ENCODE measurements at regions not wholly inside any gene's neighbourhood (a gene's known extent, or its start where the extent isn't known, plus 50 kb on each side); places are given as distances from the start of the nearest gene placed in this dataset.
A peak's percentile ranks its signal among the peaks of the same experiment; 100 is the strongest.
"Not testable (repeated sequence)": the region's sequence is repeated elsewhere in the genome, so short reads cannot be mapped to it uniquely, and the experiment has no call there.

DNA sequence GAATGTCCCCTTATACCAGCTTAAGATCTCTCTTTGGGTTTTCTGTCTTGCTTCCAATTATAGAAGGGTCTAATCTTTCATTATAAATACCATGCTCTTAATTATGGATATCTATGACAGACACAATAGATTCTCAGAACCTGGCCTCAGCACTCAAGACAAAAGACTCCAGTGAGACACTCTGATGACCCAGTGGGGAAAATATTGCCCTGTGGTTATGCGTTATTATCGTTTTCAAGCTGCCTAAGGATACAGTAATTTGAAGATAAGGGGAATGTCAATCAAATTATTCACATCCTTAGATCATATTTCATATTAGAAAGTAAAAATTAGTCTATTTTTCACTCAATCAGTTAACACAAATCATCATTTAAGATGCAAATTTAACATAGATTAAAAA, 748.8 kb downstream of the XPNPEP1 start:
- DNase-seq = no peak

- no peak for DNase-seq
Measured at GRCh38 chr10:109173937-109174336, 749.4 kb downstream of the XPNPEP1 start.

DNA sequence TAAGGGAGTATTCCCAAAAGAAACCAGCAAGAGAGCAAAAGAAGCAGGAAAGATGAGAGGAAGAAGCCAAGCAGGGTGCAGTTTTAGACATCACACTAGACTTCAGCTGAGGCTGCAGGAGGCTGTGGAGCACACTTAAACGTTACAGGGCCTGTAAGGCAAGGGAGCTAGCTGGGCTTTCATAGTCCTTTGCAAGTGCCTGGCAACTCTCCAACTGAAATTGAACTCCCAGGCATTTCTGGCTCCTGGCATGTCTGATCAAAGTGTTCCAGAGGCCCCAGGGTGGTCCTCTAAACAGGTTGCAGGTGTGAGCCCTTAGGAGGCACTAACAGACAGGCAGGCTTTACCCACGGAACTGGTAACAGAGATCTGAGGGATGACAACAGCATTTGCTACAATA, 750.2 kb downstream of the XPNPEP1 start:
- DNase-seq = no peak

DNA sequence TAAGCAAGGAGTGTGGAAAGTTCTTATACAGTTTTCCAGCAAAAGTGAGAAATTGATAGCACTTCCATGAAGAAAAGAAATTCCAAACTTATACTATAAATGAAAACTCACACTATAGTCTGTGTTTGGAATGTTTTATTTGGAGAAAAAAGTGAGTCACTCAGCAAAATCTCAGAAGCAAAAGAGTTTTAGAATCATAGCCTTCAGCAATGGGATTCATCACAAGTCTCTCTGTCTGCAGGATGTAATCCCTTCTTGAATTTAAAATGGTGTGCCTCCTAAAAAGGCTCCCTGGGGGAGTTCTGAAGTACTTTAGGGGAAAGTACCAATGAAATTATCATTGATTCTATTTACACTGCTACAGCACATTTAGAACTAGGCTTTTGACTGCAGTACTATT, 756.4 kb downstream of the XPNPEP1 start:
- no peak for DNase-seq

DNA sequence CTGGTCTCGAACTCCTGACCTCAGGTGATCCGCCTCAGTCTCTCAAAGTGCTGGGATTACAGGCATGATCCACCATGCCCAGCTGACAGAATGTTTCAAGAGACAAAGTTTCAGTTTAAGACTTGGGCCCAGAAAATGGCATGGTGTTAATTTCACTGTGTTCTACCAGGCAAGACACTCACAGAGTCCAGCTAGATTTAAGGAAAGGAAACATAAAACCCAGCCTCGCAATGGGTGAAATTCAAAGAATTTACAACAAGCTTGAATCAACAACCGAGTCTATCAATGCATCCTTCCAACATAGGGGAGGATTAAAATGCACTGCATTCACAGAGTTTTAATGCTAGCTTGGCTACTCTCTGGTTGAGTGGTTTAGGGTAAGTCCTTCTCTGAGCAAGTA, 764.0 kb downstream of the XPNPEP1 start:
- DNase-seq = no peak

GRCh38 chr10:109156396-109156795, 766.9 kb downstream of the XPNPEP1 start:
- DNase-seq = no peak

- DNase-seq = no peak
Measured at GRCh38 chr10:109149666-109150350, 773.5 kb downstream of the XPNPEP1 start.

GRCh38 chr10:109127363-109127762, 795.9 kb downstream of the XPNPEP1 start:
- no peak for DNase-seq

- no peak for DNase-seq
Measured at GRCh38 chr10:109126541-109126940, 796.8 kb downstream of the XPNPEP1 start.

GRCh38 chr10:109126016-109126415, 797.3 kb downstream of the XPNPEP1 start:
- no peak for DNase-seq

- DNase-seq = no peak
Measured at GRCh38 chr10:109115179-109115578, 808.1 kb downstream of the XPNPEP1 start.

GRCh38 chr10:109114579-109114978, 808.7 kb downstream of the XPNPEP1 start:
- no peak for DNase-seq

- no peak for DNase-seq
Measured at GRCh38 chr10:109106604-109107003, 816.7 kb downstream of the XPNPEP1 start.

GRCh38 chr10:109105725-109106124, 817.6 kb downstream of the XPNPEP1 start:
- no peak for DNase-seq

- no peak for DNase-seq
Measured at GRCh38 chr10:109104806-109105205, 818.5 kb downstream of the XPNPEP1 start.

GRCh38 chr10:109103278-109103677, 820.0 kb downstream of the XPNPEP1 start:
- no peak for DNase-seq

- no peak for DNase-seq
Measured at GRCh38 chr10:109089779-109090178, 833.5 kb downstream of the XPNPEP1 start.

DNA sequence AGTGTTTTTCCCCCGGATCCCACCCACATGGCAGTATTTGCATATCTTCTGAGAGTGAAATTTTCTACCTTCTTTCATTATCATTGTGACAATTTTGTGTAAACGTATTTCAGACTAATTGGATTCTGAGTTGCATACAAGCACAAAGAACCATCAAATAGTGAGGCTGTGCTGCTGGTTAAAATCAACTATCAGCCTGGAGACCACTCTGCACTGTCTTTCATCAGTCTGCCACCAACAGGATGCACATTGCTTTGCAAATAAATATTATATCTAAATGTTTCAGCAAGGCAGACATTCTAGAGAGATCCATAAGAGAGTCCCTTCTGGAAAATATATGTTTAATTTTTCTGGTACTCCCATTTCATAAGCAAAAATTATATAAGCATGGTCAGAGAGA, 851.8 kb downstream of the XPNPEP1 start:
- DNase-seq = no peak

- no peak for DNase-seq
Measured at GRCh38 chr10:109070492-109070891, 852.8 kb downstream of the XPNPEP1 start.

- DNase-seq = no peak
Measured at GRCh38 chr10:109067031-109067430, 856.3 kb downstream of the XPNPEP1 start.

DNA sequence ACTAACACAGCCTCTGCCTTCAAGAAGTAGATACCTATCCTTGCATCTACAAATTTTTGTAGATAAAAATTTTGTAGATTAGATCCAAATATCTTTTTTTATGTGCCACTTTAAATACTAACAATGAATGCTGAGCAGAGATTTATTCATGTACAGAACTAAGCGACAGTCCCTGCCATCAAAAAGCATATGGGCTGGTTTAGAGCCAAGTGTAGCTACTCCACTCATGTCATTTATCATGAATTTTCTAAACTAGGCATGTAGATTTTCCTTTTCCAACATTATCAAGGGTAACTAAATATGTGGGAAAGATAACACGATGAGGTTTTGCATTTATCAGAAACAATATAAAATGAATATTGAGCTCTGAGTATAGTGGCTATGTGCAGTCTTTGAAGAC, 857.5 kb downstream of the XPNPEP1 start:
- DNase-seq = no peak

DNA sequence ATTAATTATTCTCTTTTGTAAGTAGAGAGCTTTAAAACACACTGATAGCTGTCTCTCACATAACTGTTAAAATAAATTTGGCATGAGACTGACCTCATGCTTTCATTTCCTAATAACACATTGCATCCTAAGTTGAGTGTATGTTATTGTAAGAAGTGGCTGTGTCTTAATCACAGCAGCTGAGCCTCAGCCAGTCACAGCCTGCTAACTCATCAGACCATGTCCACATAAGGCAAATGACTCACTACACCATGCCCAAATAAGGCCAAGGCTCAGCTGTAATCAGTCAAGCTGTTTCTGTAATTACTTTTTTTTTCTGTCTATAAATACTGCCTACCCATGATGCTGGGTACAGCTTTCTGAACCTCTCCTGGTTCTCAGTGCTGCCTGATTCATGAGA, 860.9 kb downstream of the XPNPEP1 start:
- DNase-seq = peak; percentile 4

- no peak for DNase-seq
Measured at GRCh38 chr10:109055243-109055642, 868.1 kb downstream of the XPNPEP1 start.

GRCh38 chr10:109047856-109048255, 875.5 kb downstream of the XPNPEP1 start:
- DNase-seq = no peak

GRCh38 chr10:109046427-109046826, 876.9 kb downstream of the XPNPEP1 start:
- DNase-seq = not testable (repeated sequence)

Measured in hematopoietic multipotent progenitor cell treated with erythropoietin and hydrocortisone succinate and interleukin-3 and kit ligand, for 4 days (in vitro differentiated cells).